ENCODE measurements at regions not wholly inside any gene's neighbourhood (a gene's known extent, or its start where the extent isn't known, plus 50 kb on each side); places are given as distances from the start of the nearest gene placed in this dataset.

DNA sequence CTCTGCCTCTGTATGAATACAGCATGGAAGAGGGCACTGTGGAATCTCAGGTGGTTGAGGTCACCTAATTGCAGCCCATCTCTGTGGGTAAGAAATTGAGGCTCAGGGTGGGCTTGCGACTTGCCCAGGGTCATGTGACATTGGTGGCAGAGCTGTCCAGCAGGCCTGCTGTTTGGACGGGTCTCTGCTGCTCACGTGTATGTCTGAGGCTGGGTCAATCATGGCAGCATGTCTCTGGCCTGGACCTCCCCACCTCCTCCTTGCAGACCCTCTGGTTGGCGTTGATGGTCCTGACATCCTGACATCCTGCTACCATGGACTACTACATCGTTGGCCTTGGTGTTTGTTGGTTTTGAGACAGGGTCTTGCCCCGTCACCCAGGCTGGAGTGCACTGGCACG lies 64.3 kb upstream of the HPCAL1 start:
- no peak overlapping the region for H3K27ac ChIP-seq (ENCODE audit: low read depth)

More for the DNA sequence above, 64.3 kb upstream of the HPCAL1 start:
- no peaks in the 10 kb centered on the region for H3F3A ChIP-seq (replicated peaks; ENCODE audit: low read depth)
- H3K4me3 Mint-ChIP-seq = no peak overlapping the region
- H2AFZ ChIP-seq = no peak overlapping the region
- no peaks in the 10 kb centered on the region for H3K9me2 ChIP-seq (ENCODE audit: insufficient read depth)
- H4K20me1 ChIP-seq (replicated peaks; ENCODE audit: insufficient read depth) = no peaks in the 10 kb centered on the region
- H3K9me3 Mint-ChIP-seq = no peaks in the 10 kb centered on the region; the same call in 2 of the 3 replicates
- H3K27me3 ChIP-seq (ENCODE audit: insufficient read depth) = no peaks in the 10 kb centered on the region
- peaks cover 4% of the 10 kb centered on the region for H3K27me3 Mint-ChIP-seq (ENCODE audit: insufficient read depth, low read depth, poor library complexity)
- H3K27ac Mint-ChIP-seq = no peak overlapping the region
- H3K4me1 ChIP-seq (ENCODE audit: insufficient read depth) = no peaks in the 10 kb centered on the region
- no peak overlapping the region for H3K4me2 ChIP-seq
- no peaks in the 10 kb centered on the region; the same call in 2 of the 3 replicates for H3K36me3 Mint-ChIP-seq (ENCODE audit: low read depth)
- TF ChIP-seq ZNF114 (CRISPR knock-in tag; IDR thresholded peaks at IDR 0.05) (no peak), ZNF462 (CRISPR knock-in tag; IDR thresholded peaks at IDR 0.05) (no peak), NANOG (IDR thresholded peaks at IDR 0.05; ENCODE audit: borderline replicate concordance) (no peak), STAT1 (IDR thresholded peaks at IDR 0.05; ENCODE audit: unreplicated experiment) (no peak), POLR2AphosphoS5 (IDR thresholded peaks at IDR 0.05; ENCODE audit: low read depth) (no peak), EZH2 (IDR thresholded peaks at IDR 0.05; ENCODE audit: low read depth, unreplicated experiment) (no peak), CREB1 (CRISPR knock-in tag; IDR thresholded peaks at IDR 0.05; ENCODE audit: low read depth) (no peak)
- TF ChIP-seq, protein P1, sequence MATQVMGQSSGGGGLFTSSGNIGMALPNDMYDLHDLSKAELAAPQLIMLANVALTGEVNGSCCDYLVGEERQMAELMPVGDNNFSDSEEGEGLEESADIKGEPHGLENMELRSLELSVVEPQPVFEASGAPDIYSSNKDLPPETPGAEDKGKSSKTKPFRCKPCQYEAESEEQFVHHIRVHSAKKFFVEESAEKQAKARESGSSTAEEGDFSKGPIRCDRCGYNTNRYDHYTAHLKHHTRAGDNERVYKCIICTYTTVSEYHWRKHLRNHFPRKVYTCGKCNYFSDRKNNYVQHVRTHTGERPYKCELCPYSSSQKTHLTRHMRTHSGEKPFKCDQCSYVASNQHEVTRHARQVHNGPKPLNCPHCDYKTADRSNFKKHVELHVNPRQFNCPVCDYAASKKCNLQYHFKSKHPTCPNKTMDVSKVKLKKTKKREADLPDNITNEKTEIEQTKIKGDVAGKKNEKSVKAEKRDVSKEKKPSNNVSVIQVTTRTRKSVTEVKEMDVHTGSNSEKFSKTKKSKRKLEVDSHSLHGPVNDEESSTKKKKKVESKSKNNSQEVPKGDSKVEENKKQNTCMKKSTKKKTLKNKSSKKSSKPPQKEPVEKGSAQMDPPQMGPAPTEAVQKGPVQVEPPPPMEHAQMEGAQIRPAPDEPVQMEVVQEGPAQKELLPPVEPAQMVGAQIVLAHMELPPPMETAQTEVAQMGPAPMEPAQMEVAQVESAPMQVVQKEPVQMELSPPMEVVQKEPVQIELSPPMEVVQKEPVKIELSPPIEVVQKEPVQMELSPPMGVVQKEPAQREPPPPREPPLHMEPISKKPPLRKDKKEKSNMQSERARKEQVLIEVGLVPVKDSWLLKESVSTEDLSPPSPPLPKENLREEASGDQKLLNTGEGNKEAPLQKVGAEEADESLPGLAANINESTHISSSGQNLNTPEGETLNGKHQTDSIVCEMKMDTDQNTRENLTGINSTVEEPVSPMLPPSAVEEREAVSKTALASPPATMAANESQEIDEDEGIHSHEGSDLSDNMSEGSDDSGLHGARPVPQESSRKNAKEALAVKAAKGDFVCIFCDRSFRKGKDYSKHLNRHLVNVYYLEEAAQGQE (IDR thresholded peaks at IDR 0.05; ENCODE audit: unreplicated experiment) = no peak
- TF ChIP-seq, protein P2, sequence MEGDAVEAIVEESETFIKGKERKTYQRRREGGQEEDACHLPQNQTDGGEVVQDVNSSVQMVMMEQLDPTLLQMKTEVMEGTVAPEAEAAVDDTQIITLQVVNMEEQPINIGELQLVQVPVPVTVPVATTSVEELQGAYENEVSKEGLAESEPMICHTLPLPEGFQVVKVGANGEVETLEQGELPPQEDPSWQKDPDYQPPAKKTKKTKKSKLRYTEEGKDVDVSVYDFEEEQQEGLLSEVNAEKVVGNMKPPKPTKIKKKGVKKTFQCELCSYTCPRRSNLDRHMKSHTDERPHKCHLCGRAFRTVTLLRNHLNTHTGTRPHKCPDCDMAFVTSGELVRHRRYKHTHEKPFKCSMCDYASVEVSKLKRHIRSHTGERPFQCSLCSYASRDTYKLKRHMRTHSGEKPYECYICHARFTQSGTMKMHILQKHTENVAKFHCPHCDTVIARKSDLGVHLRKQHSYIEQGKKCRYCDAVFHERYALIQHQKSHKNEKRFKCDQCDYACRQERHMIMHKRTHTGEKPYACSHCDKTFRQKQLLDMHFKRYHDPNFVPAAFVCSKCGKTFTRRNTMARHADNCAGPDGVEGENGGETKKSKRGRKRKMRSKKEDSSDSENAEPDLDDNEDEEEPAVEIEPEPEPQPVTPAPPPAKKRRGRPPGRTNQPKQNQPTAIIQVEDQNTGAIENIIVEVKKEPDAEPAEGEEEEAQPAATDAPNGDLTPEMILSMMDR (conservative IDR thresholded peaks at IDR 0.05; ENCODE audit: low read depth in 2 of 2) = no peak
- TF ChIP-seq, protein P3, sequence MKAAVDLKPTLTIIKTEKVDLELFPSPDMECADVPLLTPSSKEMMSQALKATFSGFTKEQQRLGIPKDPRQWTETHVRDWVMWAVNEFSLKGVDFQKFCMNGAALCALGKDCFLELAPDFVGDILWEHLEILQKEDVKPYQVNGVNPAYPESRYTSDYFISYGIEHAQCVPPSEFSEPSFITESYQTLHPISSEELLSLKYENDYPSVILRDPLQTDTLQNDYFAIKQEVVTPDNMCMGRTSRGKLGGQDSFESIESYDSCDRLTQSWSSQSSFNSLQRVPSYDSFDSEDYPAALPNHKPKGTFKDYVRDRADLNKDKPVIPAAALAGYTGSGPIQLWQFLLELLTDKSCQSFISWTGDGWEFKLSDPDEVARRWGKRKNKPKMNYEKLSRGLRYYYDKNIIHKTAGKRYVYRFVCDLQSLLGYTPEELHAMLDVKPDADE (IDR thresholded peaks at IDR 0.05) = no peak
- no peaks in the 10 kb centered on the region for H3K79me2 ChIP-seq (replicated peaks; ENCODE audit: insufficient read depth)
- no peaks in the 10 kb centered on the region for H3K36me3 ChIP-seq (ENCODE audit: insufficient read depth)
- DNase-seq (ENCODE audit: low spot score) = no peak
- no peak overlapping the region for H3K4me3 ChIP-seq
- no peaks in the 10 kb centered on the region; the same call in 2 of the 3 replicates for H3K4me1 Mint-ChIP-seq
- no peak for ATAC-seq
